ENCODE measurements at regions not wholly inside any gene's neighbourhood (a gene's known extent, or its start where the extent isn't known, plus 50 kb on each side); places are given as distances from the start of the nearest gene placed in this dataset.
A peak's percentile ranks its signal among the peaks of the same experiment; 100 is the strongest.

GRCh38 chr7:84916161-84916560 is 270.7 kb downstream of the SEMA3D start:
- no peak overlapping the region for H3K4me3 ChIP-seq
- WGBS (ENCODE audit: low lambda C conversion rate, missing lambda C conversion rate), result 76% methylated on average over 3 of the region's 3 CpGs
- no peaks in the 10 kb centered on the region for H3K36me3 ChIP-seq (replicated peaks; ENCODE audit: insufficient read depth, low read depth)
- H2AFZ ChIP-seq, result no peak overlapping the region
- TF ChIP-seq EZH2 (IDR thresholded peaks at IDR 0.05; ENCODE audit: borderline replicate concordance) (no peak), CTCF (IDR thresholded peaks at IDR 0.05; ENCODE audit: poor library complexity) (no peak), EZH2phosphoT487 (IDR thresholded peaks at IDR 0.05; ENCODE audit: low read depth, severe bottlenecking, unreplicated experiment) (no peak)
- peak; percentile 33 for DNase-seq (ENCODE audit: low spot score)
- H3K4me1 ChIP-seq (ENCODE audit: insufficient read depth), result peaks cover 9% of the 10 kb centered on the region
- H3K27me3 ChIP-seq, result no peaks in the 10 kb centered on the region
- peak overlapping the region; percentile 36 for H3K27ac ChIP-seq
- H3K9me2 ChIP-seq (replicated peaks; ENCODE audit: insufficient read depth), result no peaks in the 10 kb centered on the region
- no peaks in the 10 kb centered on the region for H4K20me1 ChIP-seq (ENCODE audit: insufficient read depth, poor library complexity, severe bottlenecking)
- peak overlapping the region; percentile 19 for H3K4me2 ChIP-seq
- H3K9me3 ChIP-seq (ENCODE audit: low read depth), result no peaks in the 10 kb centered on the region
- no peaks in the 10 kb centered on the region for H3K79me2 ChIP-seq

GRCh38 chr7:84914598-84914997 is 272.3 kb downstream of the SEMA3D start:
- WGBS (ENCODE audit: low lambda C conversion rate, missing lambda C conversion rate), result 70% methylated on average over 1 of the region's 1 CpG

GRCh38 chr7:84913731-84914130 is 273.1 kb downstream of the SEMA3D start:
- Histone ChIP-seq H2AFZ (no peak overlapping the region), H4K20me1 (ENCODE audit: insufficient read depth, poor library complexity, severe bottlenecking) (no peaks in the 10 kb centered on the region), H3K9me2 (replicated peaks; ENCODE audit: insufficient read depth) (no peaks in the 10 kb centered on the region), H3K79me2 (no peaks in the 10 kb centered on the region), H3K36me3 (replicated peaks; ENCODE audit: insufficient read depth, low read depth) (no peaks in the 10 kb centered on the region), H3K27me3 (no peaks in the 10 kb centered on the region), H3K27ac (no peak overlapping the region), H3K9me3 (ENCODE audit: low read depth) (no peaks in the 10 kb centered on the region), H3K4me3 (no peak overlapping the region), H3K4me2 (peak overlapping the region; percentile 11), H3K4me1 (ENCODE audit: insufficient read depth) (peaks cover 9% of the 10 kb centered on the region)
- no peak for DNase-seq (ENCODE audit: low spot score)
- TF ChIP-seq EZH2phosphoT487 (IDR thresholded peaks at IDR 0.05; ENCODE audit: low read depth, severe bottlenecking, unreplicated experiment) (no peak), EZH2 (IDR thresholded peaks at IDR 0.05; ENCODE audit: borderline replicate concordance) (no peak), CTCF (IDR thresholded peaks at IDR 0.05; ENCODE audit: poor library complexity) (no peak)

More at GRCh38 chr7:84914598-84914997, 272.3 kb downstream of the SEMA3D start:
- H3K4me1 ChIP-seq (ENCODE audit: insufficient read depth), result peaks cover 9% of the 10 kb centered on the region
- no peaks in the 10 kb centered on the region for H3K79me2 ChIP-seq
- H4K20me1 ChIP-seq (ENCODE audit: insufficient read depth, poor library complexity, severe bottlenecking), result no peaks in the 10 kb centered on the region
- no peak overlapping the region for H3K4me2 ChIP-seq
- H3K9me2 ChIP-seq (replicated peaks; ENCODE audit: insufficient read depth), result no peaks in the 10 kb centered on the region
- H3K27me3 ChIP-seq, result no peaks in the 10 kb centered on the region
- no peak overlapping the region for H3K27ac ChIP-seq
- no peak overlapping the region for H3K4me3 ChIP-seq
- H2AFZ ChIP-seq, result no peak overlapping the region
- H3K36me3 ChIP-seq (replicated peaks; ENCODE audit: insufficient read depth, low read depth), result no peaks in the 10 kb centered on the region
- TF ChIP-seq EZH2phosphoT487 (IDR thresholded peaks at IDR 0.05; ENCODE audit: low read depth, severe bottlenecking, unreplicated experiment) (no peak), EZH2 (IDR thresholded peaks at IDR 0.05; ENCODE audit: borderline replicate concordance) (no peak), CTCF (IDR thresholded peaks at IDR 0.05; ENCODE audit: poor library complexity) (no peak)
- no peak for DNase-seq (ENCODE audit: low spot score)
- H3K9me3 ChIP-seq (ENCODE audit: low read depth), result no peaks in the 10 kb centered on the region
